ENCODE measurements at regions not wholly inside any gene's neighbourhood (a gene's known extent, or its start where the extent isn't known, plus 50 kb on each side); places are given as distances from the start of the nearest gene placed in this dataset.

DNA sequence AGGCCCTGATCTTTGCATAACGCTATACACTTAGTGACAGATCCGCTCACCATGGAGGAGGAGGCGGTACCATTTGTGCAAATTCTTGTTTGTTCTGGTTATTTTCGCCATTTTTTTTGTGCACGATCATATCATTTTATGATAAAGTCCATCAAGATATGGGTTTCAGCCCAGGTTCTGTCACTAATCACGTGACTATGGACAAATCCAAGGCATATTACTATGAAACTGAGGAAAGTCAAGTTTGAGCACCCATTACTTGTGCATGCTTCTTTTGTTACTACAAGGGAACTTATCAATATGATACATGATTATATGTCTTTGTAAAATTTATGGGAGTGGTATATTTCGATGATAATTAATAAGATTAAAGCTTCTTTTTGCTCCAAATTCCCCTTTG lies 829.5 kb downstream of the ROBO2 start:
- FAIRE-seq (no peak), DNase-seq (ENCODE audit: low read depth, low spot score) (no peak)
- H3K4me1 ChIP-seq (ENCODE audit: control insufficient read depth, extremely low read depth, insufficient read depth, low read length), result no peaks in the 10 kb centered on the region
- no peak overlapping the region for H3K4me2 ChIP-seq (ENCODE audit: insufficient read depth, low read length)
- no peaks in the 10 kb centered on the region for H3K79me2 ChIP-seq (ENCODE audit: control insufficient read depth, insufficient read depth, low read length)
- ChIA-PET POLR2A (no interaction called here), CTCF (no interaction called here)
- H3K9me3 ChIP-seq (replicated peaks; ENCODE audit: control insufficient read depth, insufficient read depth, low read length), result no peaks in the 10 kb centered on the region
- no peak overlapping the region for H3K9ac ChIP-seq (replicated peaks; ENCODE audit: extremely low read depth, insufficient read depth, low read length)
- no peaks in the 10 kb centered on the region for H4K20me1 ChIP-seq (replicated peaks; ENCODE audit: control insufficient read depth, extremely low read depth, insufficient read depth, low read length)
- BruUV-seq (replicated peaks), result no TSS peak
- no peaks in the 10 kb centered on the region for H3K27me3 ChIP-seq (ENCODE audit: control insufficient read depth in 2 of 2, insufficient read depth in 2 of 2, low read length in 2 of 2)
- no peak overlapping the region for H3K27ac ChIP-seq (ENCODE audit: insufficient read depth, low read depth, low read length)
- dilution Hi-C loops (cut with MboI; ENCODE audit: extremely low pct_ligation_motif_present, low sequenced_read_pairs), result no loop called here
- intact Hi-C loops (cut with micrococcal nuclease), result no loop called here
- TF ChIP-seq MAX (IDR thresholded peaks at IDR 0.05; ENCODE audit: insufficient read depth, insufficient read length) (no peak), FOS (IDR thresholded peaks at IDR 0.05; ENCODE audit: borderline replicate concordance, insufficient read depth, low read length) (no peak)
- H3K4me3 ChIP-seq (replicated peaks in 1 of 3; ENCODE audit: insufficient read depth in 1 of 3, low read depth in 1 of 3, low read length in 3 of 3), result no peak overlapping the region
- H3K36me3 ChIP-seq (ENCODE audit: control insufficient read depth in 2 of 2, extremely low read depth in 1 of 2, insufficient read depth in 2 of 2, low read length in 2 of 2), result no peaks in the 10 kb centered on the region
- H3K9me1 ChIP-seq (replicated peaks; ENCODE audit: control insufficient read depth, extremely low read depth, insufficient read depth, low read length), result no peaks in the 10 kb centered on the region
- no peak overlapping the region for H2AFZ ChIP-seq (ENCODE audit: low read depth, low read length)

- dilution Hi-C loops (cut with MboI; ENCODE audit: extremely low pct_ligation_motif_present, low sequenced_read_pairs), result no loop called here
- TF ChIP-seq EZH2 (IDR thresholded peaks at IDR 0.05; ENCODE audit: borderline replicate concordance, low read depth, low read length, severe bottlenecking) (no peak), POLR2A (IDR thresholded peaks at IDR 0.05; ENCODE audit: low read depth, low read length) (no peak), JUN (IDR thresholded peaks at IDR 0.05; ENCODE audit: borderline replicate concordance, insufficient read depth, insufficient read length, low read depth) (no peak), CTCF (IDR thresholded peaks at IDR 0.05; ENCODE audit: extremely low read depth in 1 of 2, insufficient read depth in 1 of 2, low read depth in 1 of 2, low read length in 2 of 2) (no peak), MYC (IDR thresholded peaks at IDR 0.05; ENCODE audit: low read depth, low read length) (no peak), FOS (IDR thresholded peaks at IDR 0.05; ENCODE audit: borderline replicate concordance, insufficient read depth, low read length) (no peak), POLR2AphosphoS5 (IDR thresholded peaks at IDR 0.05; ENCODE audit: insufficient read depth, low read depth, low read length) (no peak), MAX (IDR thresholded peaks at IDR 0.05; ENCODE audit: insufficient read depth, insufficient read length) (no peak), GATA2 (IDR thresholded peaks at IDR 0.05; ENCODE audit: insufficient read depth, insufficient read length, low read depth, low read length) (no peak)
- Histone ChIP-seq H3K36me3 (ENCODE audit: control insufficient read depth in 2 of 2, extremely low read depth in 1 of 2, insufficient read depth in 2 of 2, low read length in 2 of 2) (no peaks in the 10 kb centered on the region), H4K20me1 (replicated peaks; ENCODE audit: control insufficient read depth, extremely low read depth, insufficient read depth, low read length) (no peaks in the 10 kb centered on the region), H3K27ac (ENCODE audit: insufficient read depth, low read depth, low read length) (no peak overlapping the region), H3K4me3 (replicated peaks in 1 of 3; ENCODE audit: insufficient read depth in 1 of 3, low read depth in 1 of 3, low read length in 3 of 3) (no peak overlapping the region), H3K9ac (replicated peaks; ENCODE audit: extremely low read depth, insufficient read depth, low read length) (no peak overlapping the region), H3K9me3 (replicated peaks; ENCODE audit: control insufficient read depth, insufficient read depth, low read length) (no peaks in the 10 kb centered on the region), H3K27me3 (ENCODE audit: control insufficient read depth in 2 of 2, insufficient read depth in 2 of 2, low read length in 2 of 2) (no peaks in the 10 kb centered on the region), H3K9me1 (replicated peaks; ENCODE audit: control insufficient read depth, extremely low read depth, insufficient read depth, low read length) (no peaks in the 10 kb centered on the region), H3K4me1 (ENCODE audit: control insufficient read depth, extremely low read depth, insufficient read depth, low read length) (no peaks in the 10 kb centered on the region), H2AFZ (ENCODE audit: low read depth, low read length) (no peak overlapping the region), H3K4me2 (ENCODE audit: insufficient read depth, low read length) (no peak overlapping the region), H3K79me2 (ENCODE audit: control insufficient read depth, insufficient read depth, low read length) (no peaks in the 10 kb centered on the region)
- ChIA-PET POLR2A (no interaction called here), CTCF (no interaction called here)
- intact Hi-C loops (cut with micrococcal nuclease), result no loop called here
- FAIRE-seq (no peak), DNase-seq (ENCODE audit: low read depth, low spot score) (no peak)
- BruUV-seq (replicated peaks), result no TSS peak
Measured at GRCh38 chr3:77871436-77871835, 831.5 kb downstream of the ROBO2 start.

Measured in endothelial cell of umbilical vein (primary cell).